ENCODE measurements at regions not wholly inside any gene's neighbourhood (a gene's known extent, or its start where the extent isn't known, plus 50 kb on each side); places are given as distances from the start of the nearest gene placed in this dataset.

GRCh38 chr3:115524549-115524948, 98.8 kb upstream of the GAP43 start:
- Mint-ChIP-seq H3K27ac (no peak overlapping the region), H3K4me3 (no peak overlapping the region), H3K9me3 (no peaks in the 10 kb centered on the region)

GRCh38 chr3:115525731-115526130, 97.6 kb upstream of the GAP43 start:
- no peaks in the 10 kb centered on the region for H3K4me1 Mint-ChIP-seq
- no peaks in the 10 kb centered on the region for H3K36me3 Mint-ChIP-seq

More at GRCh38 chr3:115524549-115524948, 98.8 kb upstream of the GAP43 start:
- Mint-ChIP-seq H3K4me1 (no peaks in the 10 kb centered on the region), H3K27me3 (peaks cover 4% of the 10 kb centered on the region), H3K36me3 (no peaks in the 10 kb centered on the region)

DNA sequence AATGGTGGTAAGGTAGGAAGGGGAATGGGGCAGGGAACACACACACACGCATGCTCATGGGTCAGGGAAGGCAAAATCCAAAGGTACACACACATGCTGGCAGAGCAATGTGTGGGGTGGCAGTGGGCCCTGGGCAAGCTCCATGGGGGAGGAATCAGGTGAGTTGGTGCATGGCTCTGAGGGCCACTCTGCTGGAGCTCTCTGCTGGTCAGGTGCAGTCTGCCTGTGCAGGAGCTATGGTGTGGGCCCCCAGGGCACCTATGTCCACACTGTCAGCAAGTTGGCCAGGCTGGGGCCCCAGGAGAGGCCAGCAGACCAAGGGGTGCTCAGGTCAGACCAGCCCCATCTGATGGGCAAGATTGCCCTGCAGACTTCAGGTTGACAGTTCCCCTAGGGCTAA, 90.1 kb upstream of the GAP43 start:
- Mint-ChIP-seq H3K27me3 (peaks cover 4% of the 10 kb centered on the region), H3K27ac (no peak overlapping the region), H3K9me3 (no peaks in the 10 kb centered on the region), H3K36me3 (no peaks in the 10 kb centered on the region), H3K4me3 (no peak overlapping the region), H3K4me1 (no peaks in the 10 kb centered on the region)

More at GRCh38 chr3:115525731-115526130, 97.6 kb upstream of the GAP43 start:
- no peak overlapping the region for H3K27ac Mint-ChIP-seq
- H3K9me3 Mint-ChIP-seq = no peaks in the 10 kb centered on the region
- H3K4me3 Mint-ChIP-seq = no peak overlapping the region
- peaks cover 4% of the 10 kb centered on the region for H3K27me3 Mint-ChIP-seq

- Mint-ChIP-seq H3K4me1 (no peaks in the 10 kb centered on the region), H3K9me3 (no peaks in the 10 kb centered on the region), H3K4me3 (no peak overlapping the region), H3K27me3 (peaks cover 5% of the 10 kb centered on the region), H3K36me3 (no peaks in the 10 kb centered on the region), H3K27ac (no peak overlapping the region)
Measured at GRCh38 chr3:115536171-115536570, 87.1 kb upstream of the GAP43 start.

DNA sequence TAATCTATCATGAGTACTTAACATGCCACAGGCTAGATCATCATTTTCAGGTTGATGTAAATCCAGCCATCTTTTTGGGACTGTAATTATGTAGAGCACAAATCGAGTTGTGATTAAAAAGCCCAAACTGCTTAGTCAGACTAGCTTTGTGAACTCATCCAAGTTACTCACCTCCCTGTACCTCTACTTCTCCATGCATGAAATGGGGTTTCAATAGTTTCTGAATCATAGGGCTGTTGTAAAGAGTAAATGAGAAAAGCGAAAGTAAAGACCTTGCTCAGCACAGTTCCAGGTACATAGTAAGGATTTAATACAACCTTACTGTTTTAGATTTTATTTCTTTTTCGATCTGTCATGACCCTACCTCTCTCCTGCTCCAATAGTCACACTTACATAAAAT, 85.6 kb upstream of the GAP43 start:
- Mint-ChIP-seq H3K27me3 (peaks cover 5% of the 10 kb centered on the region), H3K9me3 (no peaks in the 10 kb centered on the region), H3K4me1 (no peaks in the 10 kb centered on the region), H3K27ac (no peak overlapping the region), H3K36me3 (no peaks in the 10 kb centered on the region), H3K4me3 (no peak overlapping the region)

DNA sequence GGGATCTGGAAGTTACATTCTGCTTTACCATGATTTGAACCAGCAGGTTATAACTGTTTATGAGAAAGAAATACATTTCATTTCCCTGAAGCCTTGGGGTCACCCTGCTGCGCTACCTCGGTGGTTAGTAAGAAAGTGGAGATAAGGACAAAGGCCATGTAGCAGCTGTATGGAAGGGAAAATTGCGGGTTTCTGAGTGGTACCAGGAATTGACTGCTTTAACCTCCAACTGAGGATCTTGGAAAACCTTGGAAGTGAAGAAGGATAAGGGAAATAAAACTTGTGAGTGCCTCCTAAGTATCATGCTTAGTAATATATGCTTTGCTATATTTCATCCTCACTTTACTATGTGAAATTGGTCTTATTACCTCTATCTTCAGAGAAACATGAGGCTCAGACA, 76.1 kb upstream of the GAP43 start:
- H3K27ac Mint-ChIP-seq = no peak overlapping the region
- H3K36me3 Mint-ChIP-seq = no peaks in the 10 kb centered on the region
- no peaks in the 10 kb centered on the region for H3K9me3 Mint-ChIP-seq
- H3K27me3 Mint-ChIP-seq = peaks cover 4% of the 10 kb centered on the region
- H3K4me1 Mint-ChIP-seq = no peaks in the 10 kb centered on the region
- H3K4me3 Mint-ChIP-seq = no peak overlapping the region

GRCh38 chr3:115548611-115549010, 74.7 kb upstream of the GAP43 start:
- no peak overlapping the region for H3K4me3 Mint-ChIP-seq
- H3K27ac Mint-ChIP-seq = no peak overlapping the region
- peaks cover 4% of the 10 kb centered on the region for H3K27me3 Mint-ChIP-seq
- H3K9me3 Mint-ChIP-seq = no peaks in the 10 kb centered on the region
- no peaks in the 10 kb centered on the region for H3K4me1 Mint-ChIP-seq
- no peaks in the 10 kb centered on the region for H3K36me3 Mint-ChIP-seq

DNA sequence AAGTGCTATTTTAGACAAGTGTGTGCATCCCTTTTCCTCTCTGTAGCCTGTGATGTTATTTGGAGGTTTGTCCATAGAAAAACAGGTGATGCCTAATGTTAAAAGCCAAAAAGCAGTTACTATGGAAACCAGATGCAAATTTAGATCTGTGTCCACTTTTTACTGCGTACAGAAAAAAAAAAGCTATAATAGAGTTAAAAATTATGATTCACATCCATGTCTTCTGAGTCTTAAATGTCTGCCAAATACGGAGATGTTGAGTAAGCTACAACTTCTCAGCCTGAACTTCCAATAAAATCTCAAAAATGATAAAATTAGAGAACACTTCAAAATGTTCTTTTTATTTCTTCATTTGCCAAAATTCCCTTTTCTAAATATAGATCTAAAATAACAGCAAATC, 74.2 kb upstream of the GAP43 start:
- peaks cover 6% of the 10 kb centered on the region for H3K27me3 Mint-ChIP-seq
- H3K4me1 Mint-ChIP-seq = no peaks in the 10 kb centered on the region
- no peaks in the 10 kb centered on the region for H3K9me3 Mint-ChIP-seq
- no peak overlapping the region for H3K27ac Mint-ChIP-seq
- H3K36me3 Mint-ChIP-seq = no peaks in the 10 kb centered on the region
- no peak overlapping the region for H3K4me3 Mint-ChIP-seq

- no peak overlapping the region for H3K4me3 Mint-ChIP-seq
- H3K36me3 Mint-ChIP-seq = no peaks in the 10 kb centered on the region
- no peaks in the 10 kb centered on the region for H3K9me3 Mint-ChIP-seq
- H3K27me3 Mint-ChIP-seq = peaks cover 7% of the 10 kb centered on the region
- H3K27ac Mint-ChIP-seq = no peak overlapping the region
- no peaks in the 10 kb centered on the region for H3K4me1 Mint-ChIP-seq
Measured at GRCh38 chr3:115550285-115550761, 73.0 kb upstream of the GAP43 start.

GRCh38 chr3:115551016-115551415, 72.3 kb upstream of the GAP43 start:
- Mint-ChIP-seq H3K27me3 (peaks cover 7% of the 10 kb centered on the region), H3K4me1 (no peaks in the 10 kb centered on the region), H3K9me3 (no peaks in the 10 kb centered on the region), H3K36me3 (no peaks in the 10 kb centered on the region), H3K27ac (no peak overlapping the region), H3K4me3 (no peak overlapping the region)

DNA sequence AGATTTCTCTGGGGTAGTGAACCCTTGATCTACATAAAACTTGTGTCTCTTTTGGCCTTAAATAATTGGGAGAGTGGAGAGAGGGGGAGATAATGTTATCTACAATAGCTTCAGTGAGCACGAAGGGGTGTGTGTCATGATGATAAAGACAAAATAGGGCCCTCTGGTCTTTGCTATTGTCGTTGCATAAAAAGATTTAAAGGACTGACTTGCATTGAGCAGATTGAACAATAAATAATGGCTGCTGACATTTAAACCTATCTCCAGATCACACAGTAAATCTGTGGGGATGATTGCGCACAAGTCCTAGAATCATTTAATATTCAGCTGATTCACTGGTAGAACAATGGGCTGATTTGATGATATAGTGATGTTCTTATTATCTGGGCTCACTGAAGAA, 71.3 kb upstream of the GAP43 start:
- Mint-ChIP-seq H3K27ac (no peak overlapping the region), H3K9me3 (no peaks in the 10 kb centered on the region), H3K4me3 (no peak overlapping the region), H3K27me3 (peaks cover 7% of the 10 kb centered on the region), H3K36me3 (no peaks in the 10 kb centered on the region), H3K4me1 (no peaks in the 10 kb centered on the region)

- Mint-ChIP-seq H3K9me3 (no peaks in the 10 kb centered on the region), H3K27me3 (peaks cover 7% of the 10 kb centered on the region), H3K4me3 (no peak overlapping the region), H3K4me1 (no peaks in the 10 kb centered on the region), H3K36me3 (no peaks in the 10 kb centered on the region), H3K27ac (no peak overlapping the region)
Measured at GRCh38 chr3:115553796-115554486, 69.4 kb upstream of the GAP43 start.

DNA sequence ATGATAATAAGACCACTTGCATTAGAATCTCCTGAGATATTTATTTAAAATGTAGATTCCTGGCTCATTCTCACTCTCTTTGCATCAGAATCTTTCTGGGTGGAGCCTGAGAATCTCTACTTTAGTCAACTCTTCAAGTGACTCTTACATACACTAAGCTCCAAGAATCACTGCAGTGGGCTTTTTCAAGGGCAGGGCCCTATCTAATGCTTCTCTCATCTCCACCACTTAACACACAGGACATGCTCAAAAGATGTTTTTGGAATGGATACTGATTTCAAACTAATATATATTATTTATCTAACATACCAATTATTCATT, 68.9 kb upstream of the GAP43 start:
- Mint-ChIP-seq H3K4me3 (no peak overlapping the region), H3K27me3 (peaks cover 7% of the 10 kb centered on the region), H3K4me1 (no peaks in the 10 kb centered on the region), H3K27ac (no peak overlapping the region), H3K36me3 (no peaks in the 10 kb centered on the region), H3K9me3 (no peaks in the 10 kb centered on the region)

DNA sequence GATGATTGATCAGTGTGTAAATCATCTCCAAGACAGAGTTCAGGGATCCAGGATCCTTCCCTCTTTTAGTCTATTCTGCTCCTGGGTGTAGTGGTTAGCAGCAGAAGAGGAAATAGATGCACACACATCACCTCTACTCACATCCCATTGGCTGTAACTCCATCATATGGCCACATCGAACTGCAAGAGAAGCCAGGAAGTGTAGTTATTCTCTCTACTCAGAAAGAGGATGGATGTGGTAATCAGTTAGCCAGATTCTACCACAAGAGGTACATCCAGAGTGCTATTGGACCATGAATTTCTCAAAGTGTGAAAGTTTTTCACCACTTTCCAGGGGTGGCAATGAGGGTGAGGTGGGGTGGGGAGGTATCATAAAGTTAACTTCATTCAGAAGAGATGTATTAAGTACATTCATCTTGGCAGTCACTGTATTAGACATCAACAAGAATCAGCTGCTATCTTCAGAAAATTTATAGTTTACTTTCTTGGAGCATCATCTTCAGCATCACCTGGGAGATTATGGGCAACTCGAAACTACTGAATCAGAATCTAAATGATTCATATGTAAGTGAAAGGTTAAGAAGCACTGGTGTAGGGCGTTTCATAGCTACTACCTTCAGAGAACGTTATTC, 60.6 kb upstream of the GAP43 start:
- peaks cover 16% of the 10 kb centered on the region for H3K27me3 Mint-ChIP-seq
- H3K4me1 Mint-ChIP-seq = no peaks in the 10 kb centered on the region
- no peak overlapping the region for H3K4me3 Mint-ChIP-seq

DNA sequence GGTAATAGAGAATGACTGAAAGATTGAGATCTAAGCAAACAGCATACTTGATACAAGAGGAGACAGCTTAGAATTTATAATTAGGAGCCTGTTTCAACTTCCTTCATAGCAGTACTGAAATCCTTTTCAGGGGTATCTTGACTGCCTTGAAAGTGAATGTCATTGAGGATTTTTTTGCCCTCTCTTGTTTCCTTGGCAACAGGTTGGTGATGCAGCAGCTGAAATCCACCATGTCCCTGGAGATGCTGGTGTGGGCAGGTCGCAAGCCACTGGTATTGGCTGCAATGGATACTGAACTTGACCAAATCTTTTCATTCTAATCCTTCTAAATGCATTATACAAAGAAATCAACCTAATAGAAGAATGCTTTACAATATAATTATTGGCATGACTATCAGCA, 59.3 kb upstream of the GAP43 start:
- Mint-ChIP-seq H3K4me3 (no peak overlapping the region), H3K9me3 (peaks cover 5% of the 10 kb centered on the region), H3K27me3 (peaks cover 18% of the 10 kb centered on the region), H3K4me1 (no peaks in the 10 kb centered on the region), H3K27ac (no peak overlapping the region), H3K36me3 (no peaks in the 10 kb centered on the region)

More for the DNA sequence above, 60.6 kb upstream of the GAP43 start:
- no peak overlapping the region for H3K27ac Mint-ChIP-seq
- peaks cover 5% of the 10 kb centered on the region for H3K9me3 Mint-ChIP-seq
- no peaks in the 10 kb centered on the region for H3K36me3 Mint-ChIP-seq

DNA sequence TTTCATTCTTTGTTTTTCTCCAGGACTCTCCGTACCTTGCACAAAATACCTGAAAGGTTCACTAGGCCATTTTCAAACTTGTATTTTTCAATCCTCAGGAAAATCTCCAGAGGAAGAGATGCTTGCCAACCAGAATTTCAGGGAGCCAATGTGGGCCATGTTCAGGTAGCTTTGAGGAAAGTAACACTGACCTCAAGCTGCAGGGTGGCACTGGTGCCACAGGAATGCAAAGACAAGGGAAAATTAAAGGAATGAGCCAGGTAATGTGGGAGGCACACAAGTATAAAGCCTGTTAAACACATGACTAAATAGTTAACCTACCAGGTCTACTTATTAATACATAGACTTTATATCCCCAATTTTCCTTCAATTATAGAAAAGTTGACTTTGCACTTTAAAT, 51.9 kb upstream of the GAP43 start:
- H3K36me3 Mint-ChIP-seq = no peaks in the 10 kb centered on the region

More for the DNA sequence above, 51.9 kb upstream of the GAP43 start:
- no peak overlapping the region for H3K4me3 Mint-ChIP-seq
- peaks cover 5% of the 10 kb centered on the region for H3K9me3 Mint-ChIP-seq
- H3K27ac Mint-ChIP-seq = no peak overlapping the region
- peaks cover 12% of the 10 kb centered on the region for H3K27me3 Mint-ChIP-seq
- no peaks in the 10 kb centered on the region for H3K4me1 Mint-ChIP-seq

Measured in activated naive CD4-positive, alpha-beta T cell treated with anti-CD3 and anti-CD28 coated beads, Interleukin-2, amount 50 U/mL, for 24 hours (primary cell).